Neural cell (in vitro differentiated cells): ENCODE measurements at regions not wholly inside any gene's neighbourhood (a gene's known extent, or its start where the extent isn't known, plus 50 kb on each side); places are given as distances from the start of the nearest gene placed in this dataset.

Experiments used
- H2AFZ ChIP-seq: fragments of 200-600, 300-800 bp; sonication (generic), shearing (Covaris generic); 2 replicates; pipeline ENCODE4 v1.6.0; 2014; ENCODE audit warnings: low read depth, mild to moderate bottlenecking, antibody characterized with exemption, low read length, moderate library complexity
- H3F3A ChIP-seq: fragments of 200-600 bp; shearing (Covaris generic); 2 replicates; pipeline ENCODE4 v1.6.1; 2016; ENCODE audit warnings: mild to moderate bottlenecking, moderate library complexity, mixed read lengths, antibody characterized with exemption, low read length; ENCODE audit not compliant: insufficient read depth, poor library complexity, severe bottlenecking
- H3K27ac ChIP-seq: fragments of 200-600, 300-800 bp; sonication (generic), shearing (Covaris generic); 2 replicates; pipeline ENCODE4 v1.5.1; 2014; ENCODE audit warnings: mild to moderate bottlenecking, low read length, moderate library complexity
- H3K27me3 ChIP-seq: fragments of 300-800, 200-600 bp; sonication (generic), shearing (Covaris generic); 2 replicates; pipeline ENCODE4 v1.6.0; 2014; ENCODE audit warnings: mild to moderate bottlenecking, low read depth, low read length, moderate library complexity; ENCODE audit not compliant: insufficient read depth
- H3K36me3 ChIP-seq: fragments of 300-800, 200-600 bp; sonication (generic), shearing (Covaris generic); 2 replicates; pipeline ENCODE4 v1.5.1; 2014; ENCODE audit warnings: mild to moderate bottlenecking, antibody characterized with exemption, low read length, moderate library complexity; ENCODE audit not compliant: insufficient read depth
- H3K4me2 ChIP-seq: fragments of 300-800, 200-600 bp; sonication (generic), shearing (Covaris generic); 2 replicates; pipeline ENCODE4 v1.6.0; 2014; ENCODE audit warnings: mild to moderate bottlenecking, low read length
- H3K4me3 ChIP-seq: fragments of 300-800, 200-600 bp; sonication (generic), shearing (Covaris generic); 2 replicates; pipeline ENCODE4 v1.5.1; 2014; ENCODE audit warnings: mild to moderate bottlenecking, low read length, moderate library complexity
- H3K79me2 ChIP-seq: fragments of 200-600 bp; shearing (Covaris generic); replicated peaks from 2 replicates; pipeline ENCODE4 v1.6.0; 2014; ENCODE audit warnings: mild to moderate bottlenecking, low read length, moderate library complexity; ENCODE audit not compliant: insufficient read depth
- H3K9ac ChIP-seq: fragments of 300-800, 200-600 bp; sonication (generic), shearing (Covaris generic); 2 replicates; pipeline ENCODE4 v1.6.1; 2016; ENCODE audit warnings: mild to moderate bottlenecking, low read length, mixed read lengths
- H3K9me2 ChIP-seq: fragments of 200-600 bp; shearing (Covaris generic); 2 replicates; pipeline ENCODE4 v1.6.1; 2016; ENCODE audit warnings: mild to moderate bottlenecking, low read length, mixed read lengths; ENCODE audit not compliant: insufficient read depth
- H3K9me3 ChIP-seq: fragments of 200-600, 300-800 bp; sonication (generic), shearing (Covaris generic); 2 replicates; pipeline ENCODE4 v1.6.1; 2016; ENCODE audit warnings: mild to moderate bottlenecking, mixed run types, low read length, moderate library complexity, mixed read lengths
- H4K20me1 ChIP-seq: fragments of 200-600 bp; shearing (Covaris generic); 2 replicates; pipeline ENCODE4 v1.6.1; 2016; ENCODE audit warnings: mild to moderate bottlenecking, mixed run types; ENCODE audit not compliant: insufficient read depth
- EP300 ChIP-seq: fragments of 450-650 bp; conservative IDR thresholded peaks from 2 replicates; pipeline ENCODE4 v1.6.1; 2014; ENCODE audit warnings: antibody characterized with exemption, mild to moderate bottlenecking, moderate library complexity; ENCODE audit not compliant: poor library complexity, severe bottlenecking
- EZH2 ChIP-seq: fragments of 200-600, 300-800 bp; shearing (Covaris generic), sonication (generic); IDR thresholded peaks from 2 replicates; pipeline ENCODE4 v1.6.1; 2014; ENCODE audit warnings: antibody characterized with exemption, low read length, borderline replicate concordance, mild to moderate bottlenecking; ENCODE audit not compliant: insufficient read depth, poor library complexity, severe bottlenecking
- POLR2AphosphoS5 ChIP-seq: IDR thresholded peaks from 2 replicates; pipeline ENCODE4 v1.6.1; 2012
- RAD21 ChIP-seq: fragments of 450-650 bp; conservative IDR thresholded peaks from 2 replicates; pipeline ENCODE4 v1.6.1; 2014; ENCODE audit warnings: antibody characterized with exemption, mild to moderate bottlenecking, moderate library complexity
- SMC3 ChIP-seq: fragments of 450-650 bp; conservative IDR thresholded peaks from 2 replicates; pipeline ENCODE4 v1.6.1; 2014; ENCODE audit warnings: antibody characterized with exemption, mild to moderate bottlenecking, moderate library complexity; ENCODE audit not compliant: poor library complexity
- TAF1 ChIP-seq: IDR thresholded peaks from 2 replicates; pipeline ENCODE4 v1.6.1; 2012; ENCODE audit warnings: low read depth
- TF ChIP-seq, protein P1 (sequence below): IDR thresholded peaks from 2 replicates; pipeline ENCODE4 v1.6.1; 2012; ENCODE audit warnings: borderline replicate concordance
- TF ChIP-seq, protein P2 (sequence below): fragments of 450-650 bp; IDR thresholded peaks from 2 replicates; pipeline ENCODE4 v1.5.1; 2014; ENCODE audit warnings: antibody characterized with exemption, mild to moderate bottlenecking, moderate library complexity; ENCODE audit not compliant: poor library complexity, severe bottlenecking

DNA sequence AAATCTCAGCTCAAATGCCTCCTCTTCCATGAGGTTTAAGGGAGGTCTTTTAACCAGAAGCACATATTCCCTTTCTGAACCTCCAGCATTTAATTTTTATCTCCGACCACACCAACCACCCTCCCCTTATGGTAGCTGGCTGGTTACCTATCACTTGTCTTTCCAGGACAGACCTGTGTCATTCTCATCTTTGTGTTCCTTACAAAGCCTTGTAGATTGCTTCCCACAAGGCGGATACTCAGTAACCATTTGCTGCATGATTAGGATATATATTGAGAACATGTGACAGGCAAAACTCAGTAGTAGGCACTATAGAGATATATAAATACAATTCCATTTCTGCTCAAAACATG is 119.5 kb downstream of the RPL22L1 start:
- Histone ChIP-seq H3K36me3 (no peaks in the 10 kb centered on the region), H3K9me3 (no peaks in the 10 kb centered on the region), H3F3A (no peaks in the 10 kb centered on the region), H3K4me3 (no peak overlapping the region), H3K27ac (no peak overlapping the region), H4K20me1 (no peaks in the 10 kb centered on the region), H3K27me3 (no peaks in the 10 kb centered on the region), H3K9me2 (no peaks in the 10 kb centered on the region), H3K9ac (no peak overlapping the region), H2AFZ (no peak overlapping the region), H3K4me2 (no peak overlapping the region), H3K79me2 (no peaks in the 10 kb centered on the region)
- no peak for TF ChIP-seq EP300
- no peak for TF ChIP-seq POLR2AphosphoS5
- TF ChIP-seq, protein P1, sequence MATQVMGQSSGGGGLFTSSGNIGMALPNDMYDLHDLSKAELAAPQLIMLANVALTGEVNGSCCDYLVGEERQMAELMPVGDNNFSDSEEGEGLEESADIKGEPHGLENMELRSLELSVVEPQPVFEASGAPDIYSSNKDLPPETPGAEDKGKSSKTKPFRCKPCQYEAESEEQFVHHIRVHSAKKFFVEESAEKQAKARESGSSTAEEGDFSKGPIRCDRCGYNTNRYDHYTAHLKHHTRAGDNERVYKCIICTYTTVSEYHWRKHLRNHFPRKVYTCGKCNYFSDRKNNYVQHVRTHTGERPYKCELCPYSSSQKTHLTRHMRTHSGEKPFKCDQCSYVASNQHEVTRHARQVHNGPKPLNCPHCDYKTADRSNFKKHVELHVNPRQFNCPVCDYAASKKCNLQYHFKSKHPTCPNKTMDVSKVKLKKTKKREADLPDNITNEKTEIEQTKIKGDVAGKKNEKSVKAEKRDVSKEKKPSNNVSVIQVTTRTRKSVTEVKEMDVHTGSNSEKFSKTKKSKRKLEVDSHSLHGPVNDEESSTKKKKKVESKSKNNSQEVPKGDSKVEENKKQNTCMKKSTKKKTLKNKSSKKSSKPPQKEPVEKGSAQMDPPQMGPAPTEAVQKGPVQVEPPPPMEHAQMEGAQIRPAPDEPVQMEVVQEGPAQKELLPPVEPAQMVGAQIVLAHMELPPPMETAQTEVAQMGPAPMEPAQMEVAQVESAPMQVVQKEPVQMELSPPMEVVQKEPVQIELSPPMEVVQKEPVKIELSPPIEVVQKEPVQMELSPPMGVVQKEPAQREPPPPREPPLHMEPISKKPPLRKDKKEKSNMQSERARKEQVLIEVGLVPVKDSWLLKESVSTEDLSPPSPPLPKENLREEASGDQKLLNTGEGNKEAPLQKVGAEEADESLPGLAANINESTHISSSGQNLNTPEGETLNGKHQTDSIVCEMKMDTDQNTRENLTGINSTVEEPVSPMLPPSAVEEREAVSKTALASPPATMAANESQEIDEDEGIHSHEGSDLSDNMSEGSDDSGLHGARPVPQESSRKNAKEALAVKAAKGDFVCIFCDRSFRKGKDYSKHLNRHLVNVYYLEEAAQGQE = no peak
- no peak for TF ChIP-seq SMC3
- TF ChIP-seq, protein P2, sequence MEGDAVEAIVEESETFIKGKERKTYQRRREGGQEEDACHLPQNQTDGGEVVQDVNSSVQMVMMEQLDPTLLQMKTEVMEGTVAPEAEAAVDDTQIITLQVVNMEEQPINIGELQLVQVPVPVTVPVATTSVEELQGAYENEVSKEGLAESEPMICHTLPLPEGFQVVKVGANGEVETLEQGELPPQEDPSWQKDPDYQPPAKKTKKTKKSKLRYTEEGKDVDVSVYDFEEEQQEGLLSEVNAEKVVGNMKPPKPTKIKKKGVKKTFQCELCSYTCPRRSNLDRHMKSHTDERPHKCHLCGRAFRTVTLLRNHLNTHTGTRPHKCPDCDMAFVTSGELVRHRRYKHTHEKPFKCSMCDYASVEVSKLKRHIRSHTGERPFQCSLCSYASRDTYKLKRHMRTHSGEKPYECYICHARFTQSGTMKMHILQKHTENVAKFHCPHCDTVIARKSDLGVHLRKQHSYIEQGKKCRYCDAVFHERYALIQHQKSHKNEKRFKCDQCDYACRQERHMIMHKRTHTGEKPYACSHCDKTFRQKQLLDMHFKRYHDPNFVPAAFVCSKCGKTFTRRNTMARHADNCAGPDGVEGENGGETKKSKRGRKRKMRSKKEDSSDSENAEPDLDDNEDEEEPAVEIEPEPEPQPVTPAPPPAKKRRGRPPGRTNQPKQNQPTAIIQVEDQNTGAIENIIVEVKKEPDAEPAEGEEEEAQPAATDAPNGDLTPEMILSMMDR = no peak
- TF ChIP-seq RAD21 = no peak

DNA sequence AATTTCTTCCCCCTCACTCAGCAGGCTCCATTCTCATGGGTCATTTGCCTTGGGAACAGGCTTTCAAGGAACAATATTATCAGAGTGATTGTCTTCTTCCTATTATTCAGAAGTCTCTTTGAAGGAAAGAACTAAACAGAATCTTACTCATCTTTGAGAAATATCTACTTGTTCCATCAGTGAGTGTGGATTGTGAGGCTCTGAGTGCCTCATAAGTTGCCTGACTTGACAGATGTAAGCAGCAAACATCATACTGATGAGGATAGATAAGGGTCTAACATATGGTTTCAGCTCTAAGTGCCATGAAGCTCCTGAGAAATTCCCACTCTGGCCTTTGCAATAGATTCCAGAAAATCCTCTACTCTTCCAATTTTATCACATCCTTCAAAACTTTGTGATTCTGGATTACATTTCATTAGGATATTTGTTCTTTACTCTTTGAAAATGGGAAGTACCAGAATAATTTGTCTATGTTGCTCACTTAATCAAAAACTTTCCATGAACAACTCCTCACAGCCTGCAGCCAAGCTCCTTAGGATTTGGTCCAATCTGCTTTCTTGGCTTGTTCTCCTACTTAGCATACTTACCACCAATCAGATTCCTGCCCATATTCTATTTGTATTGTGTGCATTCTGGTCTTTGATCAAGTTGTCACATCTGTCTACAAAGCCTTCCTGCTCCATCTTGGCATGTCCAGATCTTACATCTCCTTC is 120.1 kb downstream of the RPL22L1 start:
- Histone ChIP-seq H3K9ac (no peak overlapping the region), H3K27me3 (no peaks in the 10 kb centered on the region), H3K9me2 (no peaks in the 10 kb centered on the region), H3K27ac (no peak overlapping the region), H2AFZ (no peak overlapping the region), H3K4me2 (no peak overlapping the region), H3F3A (no peaks in the 10 kb centered on the region), H3K79me2 (no peaks in the 10 kb centered on the region), H3K4me3 (no peak overlapping the region), H3K36me3 (no peaks in the 10 kb centered on the region), H4K20me1 (no peaks in the 10 kb centered on the region), H3K9me3 (no peaks in the 10 kb centered on the region)
- TF ChIP-seq POLR2AphosphoS5 (no peak), SMC3 (no peak), EP300 (no peak), EZH2 (no peak), TAF1 (no peak)

DNA sequence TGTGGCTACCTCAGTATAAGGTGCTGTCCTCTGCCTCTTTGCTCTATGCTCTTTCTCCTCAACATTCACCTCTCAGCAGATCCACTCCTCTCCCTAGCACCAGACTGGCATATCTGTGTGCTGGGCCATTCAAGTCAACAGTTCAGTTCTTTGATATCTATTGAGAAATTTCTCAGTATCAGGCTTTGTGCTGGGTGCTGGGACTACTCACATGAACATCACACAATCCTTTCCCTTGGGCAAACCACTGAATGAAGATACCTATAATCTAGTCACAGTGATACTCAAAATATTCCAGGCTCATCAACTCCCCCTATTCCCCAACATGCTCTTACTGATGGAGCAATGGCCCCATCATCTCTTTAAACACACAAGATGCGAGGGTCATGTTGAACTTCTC is 120.8 kb downstream of the RPL22L1 start:
- H3K36me3 ChIP-seq = no peaks in the 10 kb centered on the region
- no peaks in the 10 kb centered on the region for H3K9me3 ChIP-seq
- no peak overlapping the region for H3K4me3 ChIP-seq
- H3K4me2 ChIP-seq = no peak overlapping the region
- no peaks in the 10 kb centered on the region for H3K9me2 ChIP-seq
- H3K9ac ChIP-seq = no peak overlapping the region
- TF ChIP-seq POLR2AphosphoS5 = no peak
- no peaks in the 10 kb centered on the region for H3K27me3 ChIP-seq
- no peaks in the 10 kb centered on the region for H3K79me2 ChIP-seq
- no peak overlapping the region for H3K27ac ChIP-seq
- H3F3A ChIP-seq = no peaks in the 10 kb centered on the region
- H2AFZ ChIP-seq = no peak overlapping the region
- no peaks in the 10 kb centered on the region for H4K20me1 ChIP-seq
